GM12878 (cell line): ENCODE measurements at regions not wholly inside any gene's neighbourhood (a gene's known extent, or its start where the extent isn't known, plus 50 kb on each side); places are given as distances from the start of the nearest gene placed in this dataset.

ENCODE experiments used
- ATAC-seq: fragments of 200-7000 bp; cut with Tn5 transposase; 3 replicates; pipeline ENCODE4 v1.9.1; 2020; ENCODE audit warnings: mild to moderate bottlenecking, moderate library complexity
- BruUV-seq: library from RNA; stranded (reverse); fragments of 400-500 nt; replicated peaks from 2 replicates; lab custom pipeline; 2021; lab: Mats Ljungman, UMichigan
- CTCF ChIA-PET: fragments of 300-600 bp; sonication (Branson Sonifier 250); formaldehyde crosslinking; extraction: SDS; loops from one replicate; lab custom pipeline; 2021; ENCODE audit warnings: inconsistent platforms; lab: Yijun Ruan, JAX
- POLR2A ChIA-PET: fragments of 350-600 bp; formaldehyde crosslinking; extraction: SDS; loops from one replicate; lab custom pipeline; 2021; ENCODE audit warnings: inconsistent platforms; lab: Charles Lee
- RAD21 ChIA-PET: fragments of 300-600 bp; sonication (Branson Sonifier 250); formaldehyde crosslinking; loops from one replicate; lab custom pipeline; 2023; ENCODE audit warnings: antibody characterized with exemption; ENCODE audit not compliant: unreplicated experiment; lab: Charles Lee
- SMC1A ChIA-PET: fragments of 300-600 bp; sonication (Branson Sonifier 250); formaldehyde crosslinking; loops from one replicate; lab custom pipeline; 2023; ENCODE audit not compliant: unreplicated experiment, uncharacterized antibody; lab: Charles Lee
- DNase-seq: peaks from one replicate; pipeline ENCODE4 v3.0.0-alpha.2; 2011; ENCODE audit warnings: low read depth, low spot score
- FAIRE-seq: peaks from 3 replicates; lab custom pipeline; 2011; peaks lifted over from hg19 to GRCh38; lab: Jason Lieb, UNC
- H2AFZ ChIP-seq: 2 replicates; pipeline ENCODE4 v1.6.0; 2011; ENCODE audit warnings: low read depth, low read length, control low read depth; ENCODE audit not compliant: control insufficient read depth
- H3K27ac ChIP-seq: 2 replicates; pipeline ENCODE4 v1.5.1; 2011; ENCODE audit warnings: control low read depth; ENCODE audit not compliant: control insufficient read depth, insufficient read depth
- H3K27me3 ChIP-seq, 2 experiments: replicated peaks in 1 of 2; 2 replicates each; pipeline versions ENCODE4 v1.6.0 to v1.6.1; 2011; ENCODE audit warnings: low read length in 1 of 2; ENCODE audit not compliant: control insufficient read depth in 2 of 2, insufficient read depth in 2 of 2
- H3K36me3 ChIP-seq, 2 experiments: 2 replicates each; pipeline ENCODE4 v1.5.1; 2011; ENCODE audit warnings: low read length in 1 of 2; ENCODE audit not compliant: control insufficient read depth in 2 of 2, insufficient read depth in 2 of 2
- H3K4me1 ChIP-seq: 2 replicates; pipeline ENCODE4 v1.6.1; 2011; ENCODE audit warnings: mild to moderate bottlenecking, low read length, moderate library complexity, mixed read lengths; ENCODE audit not compliant: control insufficient read depth, insufficient read depth
- H3K4me2 ChIP-seq: 2 replicates; pipeline ENCODE4 v1.6.0; 2011; ENCODE audit warnings: control low read depth; ENCODE audit not compliant: control insufficient read depth, insufficient read depth
- H3K4me3 ChIP-seq: fragments of 200-600 bp; sonication (generic); 2 replicates; pipeline ENCODE4 v1.5.1; 2016
- H3K79me2 ChIP-seq: 2 replicates; pipeline ENCODE4 v1.6.0; 2011; ENCODE audit warnings: low read length; ENCODE audit not compliant: control insufficient read depth, insufficient read depth
- H3K9ac ChIP-seq: 2 replicates; pipeline ENCODE4 v1.8.0; 2011; ENCODE audit warnings: low read length, control low read depth, mixed read lengths; ENCODE audit not compliant: control insufficient read depth, insufficient read depth
- H3K9me3 ChIP-seq: replicated peaks from 3 replicates; pipeline ENCODE4 v1.5.1; 2011; ENCODE audit warnings: mild to moderate bottlenecking, low read length; ENCODE audit not compliant: control insufficient read depth, insufficient read depth
- H4K20me1 ChIP-seq: 2 replicates; pipeline ENCODE4 v1.6.0; 2011; ENCODE audit not compliant: control insufficient read depth, insufficient read depth
- E2F4 ChIP-seq: IDR thresholded peaks from 2 replicates; pipeline ENCODE4 v1.6.1; 2012; ENCODE audit warnings: low read depth, low read length, improper control_type of control experiment
- FOS ChIP-seq: IDR thresholded peaks from 3 replicates; pipeline ENCODE4 v1.6.1; 2011; ENCODE audit warnings: borderline replicate concordance; ENCODE audit not compliant: insufficient read length; ENCODE audit errors: extremely low read depth
- FOXM1 ChIP-seq: IDR thresholded peaks from 2 replicates; pipeline ENCODE4 v1.6.1; 2012; ENCODE audit warnings: low read depth, mild to moderate bottlenecking, inconsistent platforms, low read length, moderate library complexity
- HDGF ChIP-seq: fragments of 450-650 bp; IDR thresholded peaks from 2 replicates; pipeline ENCODE4 v1.6.1; 2016; ENCODE audit warnings: antibody characterized with exemption
- IRF5 ChIP-seq: fragments of 450-650 bp; IDR thresholded peaks from 2 replicates; pipeline ENCODE4 v1.6.1; 2017; ENCODE audit warnings: borderline replicate concordance
- MEF2A ChIP-seq: IDR thresholded peaks from 2 replicates; pipeline ENCODE4 v1.6.1; 2011; ENCODE audit warnings: low read depth, mild to moderate bottlenecking, low read length, moderate library complexity; ENCODE audit not compliant: insufficient read depth
- NR2F1 ChIP-seq: fragments of 450-650 bp; conservative IDR thresholded peaks from 2 replicates; pipeline ENCODE4 v1.6.1; 2017; ENCODE audit warnings: mild to moderate bottlenecking
- PAX8 ChIP-seq: fragments of 450-650 bp; IDR thresholded peaks from 2 replicates; pipeline ENCODE4 v1.6.1; 2017; ENCODE audit warnings: mild to moderate bottlenecking, moderate library complexity
- RFX5 ChIP-seq: IDR thresholded peaks from 2 replicates; pipeline ENCODE4 v1.6.1; 2011; ENCODE audit warnings: low read depth, low read length, improper control_type of control experiment
- SRF ChIP-seq, 2 experiments: IDR thresholded peaks; 2 replicates each; pipeline ENCODE4 v1.6.1; 2011; ENCODE audit warnings: low read depth in 2 of 2, low read length in 2 of 2, mild to moderate bottlenecking in 1 of 2, moderate library complexity in 1 of 2
- STAT1 ChIP-seq: fragments of 450-650 bp; conservative IDR thresholded peaks from 2 replicates; pipeline ENCODE4 v1.6.1; 2014; ENCODE audit warnings: antibody characterized with exemption, mild to moderate bottlenecking
- SUZ12 ChIP-seq: fragments of 200-600 bp; sonication (generic); IDR thresholded peaks from one replicate; pipeline ENCODE4 v1.6.1; 2018; ENCODE audit warnings: antibody characterized with exemption, mild to moderate bottlenecking; ENCODE audit not compliant: unreplicated experiment
- USF2 ChIP-seq: IDR thresholded peaks from 2 replicates; pipeline ENCODE4 v1.6.1; 2011; ENCODE audit warnings: low read depth, low read length, improper control_type of control experiment, borderline replicate concordance
- YY1 ChIP-seq: IDR thresholded peaks from 2 replicates; pipeline ENCODE4 v1.6.1; 2011; ENCODE audit warnings: low read depth, mild to moderate bottlenecking, low read length
- ZBED1 ChIP-seq: IDR thresholded peaks from 2 replicates; pipeline ENCODE4 v1.6.1; 2016; ENCODE audit warnings: borderline replicate concordance
- ZBTB11 ChIP-seq: fragments of 450-650 bp; formaldehyde crosslinking; IDR thresholded peaks from 2 replicates; pipeline ENCODE4 v1.5.0; 2022; ENCODE audit warnings: mild to moderate bottlenecking, missing genetic modification characterization
- ZNF24 ChIP-seq: fragments of 450-650 bp; IDR thresholded peaks from 2 replicates; pipeline ENCODE4 v1.6.1; 2017; ENCODE audit warnings: antibody characterized with exemption, mild to moderate bottlenecking
- in situ Hi-C: fragments of 300-500 bp; cut with MboI; formaldehyde crosslinking; loops from 9 replicates; pipeline ENCODE4 v1.14.3; 2018; ENCODE audit warnings: mixed read lengths
- intact Hi-C: fragments of 100-400 bp; cut with micrococcal nuclease; formaldehyde crosslinking; loops from one replicate; pipeline ENCODE4 v1.14.2; 2022; ENCODE audit not compliant: unreplicated experiment

- POLR2A ChIA-PET, result no interaction called here
- Histone ChIP-seq H3K27ac (no peak overlapping the region), H2AFZ (no peak overlapping the region), H3K4me3 (no peak overlapping the region)
- DNase-seq, result no peak
- no peak for TF ChIP-seq ZBTB11 (CRISPR knock-in tag)
- no peak for TF ChIP-seq USF2
- no peak for TF ChIP-seq ZBED1
- no peak for TF ChIP-seq SRF (IDR thresholded peaks at IDR 0.05; ENCODE audit: low read depth in 2 of 2, low read length in 2 of 2)
- no peak for TF ChIP-seq RFX5
- TF ChIP-seq HDGF, result no peak
- TF ChIP-seq MEF2A, result no peak
- no peak for TF ChIP-seq SUZ12
- TF ChIP-seq ZNF24, result no peak
- no peak for TF ChIP-seq YY1
- TF ChIP-seq FOXM1, result no peak
- TF ChIP-seq STAT1, result no peak
- no peak for TF ChIP-seq E2F4
- TF ChIP-seq NR2F1, result no peak
- no peak for TF ChIP-seq IRF5
- no peak for TF ChIP-seq FOS
- TF ChIP-seq PAX8, result no peak
- TF ChIP-seq, all 136 proteins: peak for 0
- H3K4me1 ChIP-seq, result no peaks in the 10 kb centered on the region
- SMC1A ChIA-PET, result no interaction called here
- no peaks in the 10 kb centered on the region for H4K20me1 ChIP-seq
- FAIRE-seq (no peak), ATAC-seq (no peak)
- intact Hi-C loops, result no loop called here
- RAD21 ChIA-PET, result no interaction called here
- no peak overlapping the region for H3K4me2 ChIP-seq
- no peaks in the 10 kb centered on the region; a peak in 1 of 4 replicates for H3K27me3 ChIP-seq
- in situ Hi-C loops, result no loop called here
- BruUV-seq, result no TSS peak
- CTCF ChIA-PET, result interaction anchor here (1.1 kb wide), 1 partner anchor 17 kb away, joined by 4 read pairs; no protein-coding TSS in a partner anchor
- no peak overlapping the region for H3K9ac ChIP-seq
- no peaks in the 10 kb centered on the region for H3K79me2 ChIP-seq
- H3K36me3 ChIP-seq, result no peaks in the 10 kb centered on the region
- no peaks in the 10 kb centered on the region for H3K9me3 ChIP-seq
Observed at GRCh38 chr2:147051248-147051647, 793.6 kb upstream of the ACVR2A start.
